H9 (cell line): ENCODE measurements at regions not wholly inside any gene's neighbourhood (a gene's known extent, or its start where the extent isn't known, plus 50 kb on each side); places are given as distances from the start of the nearest gene placed in this dataset.

Experiments used
- DNase-seq: peaks from one replicate; pipeline ENCODE4 v3.0.0-alpha.2; 2017
- H2AFZ ChIP-seq: one replicate; pipeline ENCODE4 v1.6.1; 2013; ENCODE audit warnings: mild to moderate bottlenecking, low read length, control low read depth, moderate library complexity
- H2AK5ac ChIP-seq: 2 replicates; pipeline ENCODE4 v1.6.1; 2013; ENCODE audit warnings: low read length, control low read depth, mixed read lengths; ENCODE audit not compliant: insufficient read length
- H2BK120ac ChIP-seq: one replicate; pipeline ENCODE4 v1.6.1; 2013; ENCODE audit warnings: low read depth, mild to moderate bottlenecking, low read length, control low read depth, inconsistent platforms; ENCODE audit not compliant: poor library complexity, severe bottlenecking
- H2BK12ac ChIP-seq: 2 replicates; pipeline ENCODE4 v1.6.1; 2013; ENCODE audit warnings: low read length, control low read depth, mixed read lengths, low read depth; ENCODE audit not compliant: insufficient read length
- H2BK15ac ChIP-seq: 2 replicates; pipeline ENCODE4 v1.6.1; 2013; ENCODE audit warnings: low read depth, low read length, control low read depth
- H2BK20ac ChIP-seq: one replicate; pipeline ENCODE4 v1.6.1; 2013; ENCODE audit warnings: low read depth, mild to moderate bottlenecking, low read length, control low read depth, inconsistent platforms; ENCODE audit not compliant: poor library complexity, severe bottlenecking
- H2BK5ac ChIP-seq: 2 replicates; pipeline ENCODE4 v1.6.1; 2013; ENCODE audit warnings: low read length, control low read depth, mixed read lengths; ENCODE audit not compliant: insufficient read length
- H3K14ac ChIP-seq: 2 replicates; pipeline ENCODE4 v1.6.1; 2013; ENCODE audit warnings: low read length, control low read depth; ENCODE audit not compliant: insufficient read depth
- H3K18ac ChIP-seq: 2 replicates; pipeline ENCODE4 v1.6.1; 2013; ENCODE audit warnings: low read depth, mild to moderate bottlenecking, mixed read lengths, low read length, control low read depth; ENCODE audit not compliant: insufficient read length
- H3K23ac ChIP-seq: 2 replicates; pipeline ENCODE4 v1.6.1; 2013; ENCODE audit warnings: low read length, control low read depth, mixed read lengths, low read depth; ENCODE audit not compliant: insufficient read length
- H3K23me2 ChIP-seq: 2 replicates; pipeline ENCODE4 v1.6.1; 2013; ENCODE audit warnings: low read depth, mild to moderate bottlenecking, mixed read lengths, low read length, control low read depth; ENCODE audit not compliant: insufficient read length, poor library complexity, severe bottlenecking
- H3K27ac ChIP-seq: 2 replicates; pipeline ENCODE4 v1.5.1; 2013; ENCODE audit warnings: low read length, control low read depth, mixed read lengths, low read depth; ENCODE audit not compliant: insufficient read length
- H3K27me3 ChIP-seq: 2 replicates; pipeline ENCODE4 v1.6.1; 2013; ENCODE audit warnings: low read length, control low read depth, inconsistent platforms; ENCODE audit not compliant: insufficient read depth
- H3K4ac ChIP-seq: 2 replicates; pipeline ENCODE4 v1.6.1; 2013; ENCODE audit warnings: low read depth, mild to moderate bottlenecking, control low read depth, inconsistent platforms, low read length, moderate library complexity
- H3K4me1 ChIP-seq: 2 replicates; pipeline ENCODE4 v1.6.1; 2013; ENCODE audit warnings: low read length, control low read depth, inconsistent platforms; ENCODE audit not compliant: insufficient read depth
- H3K4me2 ChIP-seq: 2 replicates; pipeline ENCODE4 v1.6.1; 2013; ENCODE audit warnings: low read length, control low read depth, mixed read lengths; ENCODE audit not compliant: insufficient read length, insufficient read depth
- H3K56ac ChIP-seq: 2 replicates; pipeline ENCODE4 v1.6.1; 2013; ENCODE audit warnings: low read depth, mild to moderate bottlenecking, mixed read lengths, low read length, control low read depth; ENCODE audit not compliant: insufficient read length
- H3K79me1 ChIP-seq: 2 replicates; pipeline ENCODE4 v1.6.1; 2013; ENCODE audit warnings: low read depth, mild to moderate bottlenecking, moderate library complexity, low read length, control low read depth, inconsistent platforms; ENCODE audit not compliant: insufficient read depth, poor library complexity, severe bottlenecking
- H3K79me2 ChIP-seq: 2 replicates; pipeline ENCODE4 v1.6.1; 2013; ENCODE audit warnings: low read length, control low read depth, inconsistent platforms; ENCODE audit not compliant: insufficient read depth
- H3K9ac ChIP-seq: 2 replicates; pipeline ENCODE4 v1.6.1; 2013; ENCODE audit warnings: low read length, control low read depth, mixed read lengths; ENCODE audit not compliant: insufficient read length; ENCODE audit errors: extremely low read depth
- H3K9me3 ChIP-seq: one replicate; pipeline ENCODE4 v1.6.1; 2013; ENCODE audit warnings: low read depth, low read length, inconsistent platforms; ENCODE audit not compliant: control insufficient read depth
- H3T11ph ChIP-seq: one replicate; pipeline ENCODE4 v1.6.1; 2013; ENCODE audit warnings: mild to moderate bottlenecking, low read length, control low read depth, inconsistent platforms
- H4K20me1 ChIP-seq: one replicate; pipeline ENCODE4 v1.6.1; 2013; ENCODE audit not compliant: control insufficient read depth, insufficient read length, insufficient read depth
- H4K5ac ChIP-seq: 2 replicates; pipeline ENCODE4 v1.6.1; 2013; ENCODE audit warnings: low read depth, mild to moderate bottlenecking, mixed read lengths, low read length, control low read depth; ENCODE audit not compliant: insufficient read length
- H4K8ac ChIP-seq: replicated peaks from 2 replicates; pipeline ENCODE4 v1.6.1; 2013; ENCODE audit warnings: low read length, control low read depth, mixed read lengths, low read depth; ENCODE audit not compliant: insufficient read length
- H4K91ac ChIP-seq: 2 replicates; pipeline ENCODE4 v1.6.1; 2013; ENCODE audit warnings: low read depth, mild to moderate bottlenecking, moderate library complexity, mixed read lengths, low read length, control low read depth; ENCODE audit not compliant: insufficient read length
- H3K27ac Mint-ChIP-seq, 3 experiments: 2 replicates in 2 of 3; 3 replicates in 1 of 3; pipeline ENCODE4 v1.8.0; 2020 to 2021; ENCODE audit warnings: mixed read lengths in 3 of 3, mild to moderate bottlenecking in 1 of 3, moderate library complexity in 1 of 3
- H3K27me3 Mint-ChIP-seq: 2 replicates; pipeline ENCODE4 v1.8.0; 2021; ENCODE audit warnings: low read depth, mild to moderate bottlenecking, moderate library complexity, mixed read lengths
- H3K36me3 Mint-ChIP-seq, 3 experiments: 2 replicates in 2 of 3; 3 replicates in 1 of 3; pipeline ENCODE4 v1.8.0; 2020 to 2021; ENCODE audit warnings: low read depth in 3 of 3, mixed read lengths in 3 of 3; ENCODE audit not compliant: insufficient read depth in 1 of 3
- H3K4me1 Mint-ChIP-seq, 2 experiments: 2 replicates each; pipeline ENCODE4 v1.8.0; 2020; ENCODE audit warnings: mixed read lengths in 2 of 2
- H3K4me3 Mint-ChIP-seq, 2 experiments: 2 replicates in 1 of 2; 3 replicates in 1 of 2; pipeline ENCODE4 v1.8.0; 2020 to 2021; ENCODE audit warnings: mild to moderate bottlenecking in 2 of 2, mixed read lengths in 2 of 2, moderate library complexity in 1 of 2
- H3K9me3 Mint-ChIP-seq, 2 experiments: 2 replicates in 1 of 2; 3 replicates in 1 of 2; pipeline ENCODE4 v1.8.0; 2020; ENCODE audit warnings: mild to moderate bottlenecking in 2 of 2, mixed read lengths in 2 of 2, moderate library complexity in 1 of 2
- CTCF ChIP-seq: fragments of 200-600 bp; sonication (generic); conservative IDR thresholded peaks from 3 replicates; pipeline ENCODE4 v1.8.0; 2021; ENCODE audit warnings: antibody characterized with exemption, mild to moderate bottlenecking
- WGBS: extraction: QIAGEN DNeasy Blood & Tissue Kit; methylation state at CpG from one replicate; pipeline ENCODE4 v1.1.7; 2013; ENCODE audit warnings: missing lambda C conversion rate, low lambda C conversion rate, mixed read lengths; ENCODE audit not compliant: insufficient read length; ENCODE audit errors: extremely low coverage; 5-methylcytosine and 5-hydroxymethylcytosine counted together

- H3K27ac ChIP-seq = no peak overlapping the region
- H3K23me2 ChIP-seq = no peaks in the 10 kb centered on the region
- H3K79me1 ChIP-seq = no peaks in the 10 kb centered on the region
- no peak for TF ChIP-seq CTCF
- H3T11ph ChIP-seq = no peak overlapping the region
- H3K9ac ChIP-seq = no peak overlapping the region
- no peak overlapping the region for H2BK20ac ChIP-seq
- H3K9me3 ChIP-seq = no peaks in the 10 kb centered on the region
- no peak overlapping the region for H2AK5ac ChIP-seq
- no peak overlapping the region for H4K8ac ChIP-seq
- H4K5ac ChIP-seq = no peak overlapping the region
- no peak overlapping the region for H2AFZ ChIP-seq
- H3K4me1 Mint-ChIP-seq = no peaks in the 10 kb centered on the region
- no peak overlapping the region for H3K4me2 ChIP-seq
- H2BK12ac ChIP-seq = no peak overlapping the region
- H3K27me3 Mint-ChIP-seq = no peaks in the 10 kb centered on the region; the same call in 1 of the 2 replicates
- H3K4me1 ChIP-seq = no peaks in the 10 kb centered on the region
- H2BK5ac ChIP-seq = no peak overlapping the region
- H3K4me3 Mint-ChIP-seq = no peak overlapping the region
- WGBS = no CpG with 5 or more reads among the region's 2 CpGs
- no peaks in the 10 kb centered on the region for H4K20me1 ChIP-seq
- no peak overlapping the region for H3K23ac ChIP-seq
- H3K4ac ChIP-seq = no peak overlapping the region
- H3K27ac Mint-ChIP-seq = no peak overlapping the region
- H3K79me2 ChIP-seq = no peaks in the 10 kb centered on the region
- H4K91ac ChIP-seq = no peak overlapping the region
- no peak overlapping the region for H3K14ac ChIP-seq
- H3K27me3 ChIP-seq = no peaks in the 10 kb centered on the region
- no peak overlapping the region for H3K18ac ChIP-seq
- H2BK120ac ChIP-seq = no peak overlapping the region
- no peak for DNase-seq
- no peaks in the 10 kb centered on the region for H3K36me3 Mint-ChIP-seq
- H3K9me3 Mint-ChIP-seq = no peaks in the 10 kb centered on the region
- no peak overlapping the region for H2BK15ac ChIP-seq
- no peak overlapping the region for H3K56ac ChIP-seq
Measured at GRCh38 chr10:36333446-36333845, 691.4 kb upstream of the FZD8 start.
